WTC11 (cell line): ENCODE measurements at regions not wholly inside any gene's neighbourhood (a gene's known extent, or its start where the extent isn't known, plus 50 kb on each side); places are given as distances from the start of the nearest gene placed in this dataset.

Source experiments
- ATAC-seq: fragments of 200-7000 bp; cut with Tn5 transposase; 2 replicates; pipeline ENCODE4 v1.10.0; 2021; ENCODE audit warnings: mild to moderate bottlenecking, moderate library complexity
- CTCF ChIA-PET: fragments of 300-600 bp; sonication (Branson Sonifier 250); formaldehyde crosslinking; loops from one replicate; lab custom pipeline; 2021; ENCODE audit warnings: antibody characterized with exemption; lab: Charles Lee
- POLR2A ChIA-PET: fragments of 350-600 bp; sonication (Branson Sonifier 250); formaldehyde crosslinking; loops from one replicate; lab custom pipeline; 2021; ENCODE audit warnings: antibody characterized with exemption; lab: Charles Lee
- DNase-seq: peaks from one replicate; pipeline ENCODE4 v3.0.0; 2021; ENCODE audit warnings: low spot score
- H3K27ac Mint-ChIP-seq: 2 replicates; pipeline ENCODE4 v1.8.0; 2021; ENCODE audit warnings: mixed read lengths
- H3K27me3 Mint-ChIP-seq: 2 replicates; pipeline ENCODE4 v1.8.0; 2021; ENCODE audit warnings: low read depth, mild to moderate bottlenecking, moderate library complexity, mixed read lengths
- H3K36me3 Mint-ChIP-seq: 2 replicates; pipeline ENCODE4 v1.8.0; 2021; ENCODE audit warnings: mixed read lengths
- H3K4me1 Mint-ChIP-seq: 2 replicates; pipeline ENCODE4 v1.8.0; 2022; ENCODE audit warnings: mixed read lengths
- H3K4me3 Mint-ChIP-seq: 2 replicates; pipeline ENCODE4 v1.8.0; 2021; ENCODE audit warnings: mild to moderate bottlenecking, moderate library complexity, mixed read lengths
- H3K9me3 Mint-ChIP-seq: 2 replicates; pipeline ENCODE4 v1.8.0; 2021; ENCODE audit warnings: mixed read lengths
- AR ChIP-seq: fragments of 250-450 bp; sonication (Bioruptor Pico); IDR thresholded peaks from 2 replicates; pipeline ENCODE4 v1.9.0; 2021; ENCODE audit warnings: mild to moderate bottlenecking
- ATF2 ChIP-seq: sonication (generic); formaldehyde crosslinking; IDR thresholded peaks from 2 replicates; pipeline ENCODE4 v1.8.1; 2022; ENCODE audit warnings: low read depth, missing genetic modification reagents, borderline replicate concordance
- ATF3 ChIP-seq: sonication (generic); formaldehyde crosslinking; conservative IDR thresholded peaks from 2 replicates; pipeline ENCODE4 v1.8.1; 2022; ENCODE audit warnings: mild to moderate bottlenecking, missing genetic modification reagents
- CTCF ChIP-seq: fragments of 200-600 bp; IDR thresholded peaks from 2 replicates; pipeline ENCODE4 v1.8.0; 2022; ENCODE audit warnings: antibody characterized with exemption
- JUN ChIP-seq: sonication (generic); formaldehyde crosslinking; IDR thresholded peaks from 2 replicates; pipeline ENCODE4 v1.8.0; 2023; ENCODE audit warnings: mild to moderate bottlenecking, missing genetic modification reagents
- MXD4 ChIP-seq: fragments of 250-450 bp; sonication (Bioruptor Pico); IDR thresholded peaks from 2 replicates; pipeline ENCODE4 v1.8.0; 2021; ENCODE audit warnings: mild to moderate bottlenecking, moderate library complexity, borderline replicate concordance
- NFE2L1 ChIP-seq: sonication (generic); formaldehyde crosslinking; IDR thresholded peaks from 2 replicates; pipeline ENCODE4 v1.8.1; 2023; ENCODE audit warnings: missing genetic modification reagents
- NR1H2 ChIP-seq: sonication (generic); formaldehyde crosslinking; IDR thresholded peaks from 2 replicates; pipeline ENCODE4 v1.9.0; 2021; ENCODE audit warnings: mild to moderate bottlenecking, moderate library complexity, missing genetic modification reagents
- RELA ChIP-seq: sonication (generic); formaldehyde crosslinking; IDR thresholded peaks from 2 replicates; pipeline ENCODE4 v1.8.1; 2022; ENCODE audit warnings: missing genetic modification reagents, mild to moderate bottlenecking, borderline replicate concordance
- RORB ChIP-seq: fragments of 250-450 bp; sonication (Bioruptor Pico); IDR thresholded peaks from 2 replicates; pipeline ENCODE4 v1.9.0; 2021; ENCODE audit warnings: mild to moderate bottlenecking
- USF1 ChIP-seq: sonication (generic); formaldehyde crosslinking; IDR thresholded peaks from 2 replicates; pipeline ENCODE4 v1.8.0; 2022; ENCODE audit warnings: mild to moderate bottlenecking, missing genetic modification reagents
- ZBTB43 ChIP-seq: sonication (generic); formaldehyde crosslinking; IDR thresholded peaks from 2 replicates; pipeline ENCODE4 v1.8.1; 2023; ENCODE audit warnings: mild to moderate bottlenecking, missing genetic modification reagents
- ZMAT4 ChIP-seq: fragments of 250-450 bp; sonication (Bioruptor Pico); IDR thresholded peaks from 2 replicates; pipeline ENCODE4 v1.9.0; 2021; ENCODE audit warnings: mild to moderate bottlenecking
- ZNF396 ChIP-seq: fragments of 250-450 bp; sonication (Bioruptor Pico); IDR thresholded peaks from 2 replicates; pipeline ENCODE4 v1.8.0; 2021; ENCODE audit warnings: mild to moderate bottlenecking, moderate library complexity, borderline replicate concordance
- ZNF512 ChIP-seq: sonication (generic); formaldehyde crosslinking; IDR thresholded peaks from 2 replicates; pipeline ENCODE4 v1.8.1; 2022; ENCODE audit warnings: missing genetic modification reagents, borderline replicate concordance
- ZNF532 ChIP-seq: fragments of 250-450 bp; sonication (Bioruptor Pico); IDR thresholded peaks from 2 replicates; pipeline ENCODE4 v1.9.0; 2021; ENCODE audit warnings: mild to moderate bottlenecking, borderline replicate concordance

- no peak for DNase-seq
- CTCF ChIA-PET = no interaction called here
- H3K4me1 Mint-ChIP-seq = no peaks in the 10 kb centered on the region
Measured at GRCh38 chr2:146221826-146222225, 1623.0 kb upstream of the ACVR2A start.

GRCh38 chr2:146220957-146221356, 1623.9 kb upstream of the ACVR2A start:
- no peaks in the 10 kb centered on the region for H3K36me3 Mint-ChIP-seq
- H3K4me1 Mint-ChIP-seq = no peaks in the 10 kb centered on the region
- ChIA-PET CTCF (no interaction called here), POLR2A (no interaction called here)
- H3K9me3 Mint-ChIP-seq = peaks cover 8% of the 10 kb centered on the region
- DNase-seq = no peak
- H3K27ac Mint-ChIP-seq = no peak overlapping the region
- no peak overlapping the region for H3K4me3 Mint-ChIP-seq
- H3K27me3 Mint-ChIP-seq = no peaks in the 10 kb centered on the region
- no peak for ATAC-seq
- TF ChIP-seq ZBTB43 (CRISPR knock-in tag) = no peak
- no peak for TF ChIP-seq RORB (CRISPR knock-in tag)
- no peak for TF ChIP-seq RELA (CRISPR knock-in tag)
- no peak for TF ChIP-seq CTCF
- TF ChIP-seq MXD4 (CRISPR knock-in tag) = no peak
- TF ChIP-seq ATF3 (CRISPR knock-in tag) = no peak
- no peak for TF ChIP-seq ATF2 (CRISPR knock-in tag)
- TF ChIP-seq ZNF396 (CRISPR knock-in tag) = no peak
- no peak for TF ChIP-seq AR (CRISPR knock-in tag)
- TF ChIP-seq ZMAT4 (CRISPR knock-in tag) = no peak
- no peak for TF ChIP-seq ZNF512

More at GRCh38 chr2:146221826-146222225, 1623.0 kb upstream of the ACVR2A start:
- Mint-ChIP-seq H3K27me3 (no peaks in the 10 kb centered on the region), H3K9me3 (no peaks in the 10 kb centered on the region; the same call in 1 of the 2 replicates), H3K4me3 (no peak overlapping the region), H3K36me3 (no peaks in the 10 kb centered on the region), H3K27ac (no peak overlapping the region)
- POLR2A ChIA-PET = no interaction called here
- TF ChIP-seq NR1H2 (no peak), JUN (CRISPR knock-in tag) (no peak), NFE2L1 (CRISPR knock-in tag) (no peak), USF1 (CRISPR knock-in tag) (no peak), ZNF532 (CRISPR knock-in tag) (no peak)
- ATAC-seq = no peak
